RCC 7860 (cell line): ENCODE measurements at regions not wholly inside any gene's neighbourhood (a gene's known extent, or its start where the extent isn't known, plus 50 kb on each side); places are given as distances from the start of the nearest gene placed in this dataset.

ENCODE experiments used
- DNase-seq: peaks from one replicate; pipeline ENCODE4 v3.0.0-alpha.2; 2015; ENCODE audit warnings: low spot score
- FAIRE-seq: peaks from 2 replicates; lab custom pipeline; 2012; peaks lifted over from hg19 to GRCh38; lab: Jason Lieb, UNC

- FAIRE-seq: no peak
Measured at GRCh38 chr1:175865041-175865766, 121.8 kb upstream of the TNR start.

GRCh38 chr1:175864625-175865024 is 121.2 kb upstream of the TNR start:
- FAIRE-seq: no peak
- no peak for DNase-seq

More at GRCh38 chr1:175865041-175865766, 121.8 kb upstream of the TNR start:
- DNase-seq: no peak

GRCh38 chr1:175864183-175864582 is 120.8 kb upstream of the TNR start:
- DNase-seq: no peak
- no peak for FAIRE-seq

GRCh38 chr1:175863299-175864050 is 120.1 kb upstream of the TNR start:
- DNase-seq (no peak), FAIRE-seq (no peak)

- no peak for FAIRE-seq
- no peak for DNase-seq
Measured at GRCh38 chr1:175862408-175862807, 119.0 kb upstream of the TNR start.

DNA sequence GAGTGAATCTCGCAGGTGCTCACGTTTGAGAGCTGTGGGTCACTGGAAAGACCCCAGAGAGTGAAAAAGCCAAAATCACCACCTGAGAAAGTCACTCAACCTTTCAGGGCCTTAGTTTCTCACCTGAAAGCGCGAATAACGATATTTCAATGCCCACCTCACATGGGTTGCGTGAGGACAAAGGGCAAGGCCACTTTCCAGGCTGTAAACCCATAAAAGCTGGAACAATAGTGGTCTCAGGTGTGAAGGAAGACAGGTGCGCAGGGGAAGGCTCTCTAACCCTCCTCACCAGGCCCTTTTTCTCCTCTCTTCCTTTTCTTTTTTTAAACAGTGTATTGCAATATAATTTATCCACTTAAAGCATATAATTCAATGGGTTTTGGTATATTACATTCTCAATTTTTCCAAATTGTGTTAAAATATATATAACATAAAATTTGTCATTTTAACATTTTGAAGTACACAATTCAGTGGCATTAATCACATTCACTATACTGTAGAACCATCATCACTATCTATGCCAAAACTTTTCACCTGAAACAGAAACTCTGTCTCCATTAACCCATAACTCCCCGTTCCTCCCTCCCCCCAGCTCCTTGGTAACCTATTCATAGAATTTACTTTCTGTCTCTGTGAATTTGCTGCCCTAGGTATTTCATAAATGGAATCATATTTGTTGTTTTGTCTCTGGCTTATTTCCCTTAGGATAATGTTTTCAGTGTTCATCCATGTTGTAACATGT is 118.4 kb upstream of the TNR start:
- no peak for DNase-seq

DNA sequence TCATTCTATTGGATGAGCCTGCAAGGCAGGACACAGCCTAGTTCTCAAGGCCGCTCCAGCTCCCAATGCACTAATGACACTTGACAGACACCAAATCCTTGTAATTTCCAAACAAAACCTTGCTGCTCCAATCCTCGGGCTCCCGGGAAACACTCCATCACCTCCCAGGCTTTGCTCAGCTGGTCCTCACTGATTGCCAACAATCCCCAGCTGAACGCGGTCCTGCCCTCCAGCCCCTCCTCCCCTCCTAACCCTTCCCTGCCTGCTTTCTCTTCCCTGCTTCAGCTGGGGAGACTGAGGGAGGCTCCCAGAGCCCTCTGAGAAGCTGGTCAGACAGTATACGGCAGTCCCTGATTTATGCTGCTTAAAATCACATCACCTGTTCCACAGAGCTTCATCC is 114.4 kb upstream of the TNR start:
- DNase-seq (no peak), FAIRE-seq (no peak)

More for the DNA sequence above, 118.4 kb upstream of the TNR start:
- FAIRE-seq: no peak

DNA sequence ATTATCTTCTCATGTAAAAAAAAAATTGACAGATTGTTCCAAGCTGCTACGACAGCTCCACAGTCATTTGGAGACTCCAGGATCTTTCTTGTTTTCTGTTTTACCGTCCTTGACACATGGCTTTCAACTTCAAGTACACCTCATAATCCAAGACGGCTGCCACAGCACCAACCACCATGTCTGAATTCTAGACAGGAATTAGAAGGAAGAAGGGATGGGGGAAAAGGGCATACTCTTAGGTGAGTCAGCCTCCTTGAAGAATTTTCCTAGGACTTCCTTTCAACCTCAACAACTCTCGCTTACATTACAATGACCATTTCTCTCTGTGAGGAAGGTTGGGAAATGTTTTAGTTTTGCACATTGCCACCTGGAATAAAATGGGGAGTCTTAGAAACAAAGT is 110.3 kb upstream of the TNR start:
- no peak for DNase-seq
- FAIRE-seq: no peak

- no peak for DNase-seq
- FAIRE-seq: no peak
Measured at GRCh38 chr1:175851749-175852148, 108.4 kb upstream of the TNR start.

DNA sequence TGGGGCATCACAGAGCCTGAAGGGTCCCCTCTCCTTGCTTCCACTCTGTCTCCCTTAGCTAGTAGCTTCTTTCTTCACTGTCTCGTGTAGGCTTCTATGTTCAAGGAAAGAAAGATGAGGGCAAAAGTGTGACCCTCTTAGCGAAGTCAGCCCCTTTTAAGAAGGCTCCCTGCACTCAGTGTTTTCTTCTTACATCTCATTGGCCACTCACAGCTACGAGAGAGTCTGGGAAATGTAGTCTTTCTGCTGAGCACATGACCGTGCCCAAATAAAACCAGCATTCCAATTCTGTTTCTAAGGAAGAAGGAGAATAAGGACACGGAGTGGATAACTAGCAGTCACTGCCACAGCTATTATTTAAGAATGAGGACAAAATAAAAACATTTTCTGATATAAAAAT is 104.9 kb upstream of the TNR start:
- DNase-seq (no peak), FAIRE-seq (no peak)

- FAIRE-seq (no peak), DNase-seq (no peak)
Measured at GRCh38 chr1:175845985-175846384, 102.6 kb upstream of the TNR start.

- no peak for FAIRE-seq
- no peak for DNase-seq
Measured at GRCh38 chr1:175845338-175845737, 101.9 kb upstream of the TNR start.

DNA sequence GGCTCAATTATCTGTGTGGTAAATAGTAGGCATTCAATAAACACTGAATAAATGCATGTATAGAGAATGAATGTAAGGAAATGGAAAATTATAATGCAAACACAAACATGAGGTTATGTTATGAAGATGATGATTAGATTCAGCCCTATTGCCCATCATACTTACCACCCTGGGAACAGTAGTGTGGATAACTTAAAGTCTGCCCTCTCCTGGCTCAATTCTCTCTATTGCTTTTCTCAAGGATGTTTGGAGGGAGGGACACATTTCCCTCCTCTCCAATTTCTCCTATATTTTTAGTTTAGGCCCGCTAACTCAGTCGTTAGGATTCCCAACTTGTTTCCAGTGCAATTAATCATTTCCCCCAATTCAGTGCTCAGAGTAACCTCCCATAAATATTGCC is 101.5 kb upstream of the TNR start:
- FAIRE-seq (no peak), DNase-seq (no peak)

DNA sequence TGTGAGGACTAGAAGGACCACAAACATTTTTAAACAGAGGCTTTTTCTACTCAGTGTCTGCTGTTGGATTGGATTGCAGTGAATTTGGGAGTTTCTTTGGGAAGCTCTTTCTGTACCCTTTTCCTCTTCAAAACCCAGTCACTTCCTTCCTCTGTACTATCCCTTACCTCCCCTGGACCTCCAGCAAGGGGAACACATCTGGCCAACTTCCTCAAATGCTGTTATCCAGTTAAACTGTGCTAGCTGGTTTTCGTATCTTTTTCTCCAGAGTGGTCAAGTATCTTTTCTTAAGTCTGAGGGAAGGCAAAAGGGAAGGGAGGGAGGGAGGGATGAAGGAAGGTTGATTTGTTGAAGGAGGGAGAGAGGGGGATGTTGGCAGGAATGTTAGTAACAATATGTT is 99.2 kb upstream of the TNR start:
- DNase-seq (no peak), FAIRE-seq (no peak)

GRCh38 chr1:175841738-175842187 is 98.4 kb upstream of the TNR start:
- FAIRE-seq: no peak

GRCh38 chr1:175840787-175841186 is 97.4 kb upstream of the TNR start:
- FAIRE-seq: no peak
- DNase-seq: no peak

More at GRCh38 chr1:175841738-175842187, 98.4 kb upstream of the TNR start:
- no peak for DNase-seq

- DNase-seq (no peak), FAIRE-seq (no peak)
Measured at GRCh38 chr1:175839779-175840669, 96.6 kb upstream of the TNR start.

GRCh38 chr1:175834597-175834996 is 91.2 kb upstream of the TNR start:
- FAIRE-seq (no peak), DNase-seq (no peak)

DNA sequence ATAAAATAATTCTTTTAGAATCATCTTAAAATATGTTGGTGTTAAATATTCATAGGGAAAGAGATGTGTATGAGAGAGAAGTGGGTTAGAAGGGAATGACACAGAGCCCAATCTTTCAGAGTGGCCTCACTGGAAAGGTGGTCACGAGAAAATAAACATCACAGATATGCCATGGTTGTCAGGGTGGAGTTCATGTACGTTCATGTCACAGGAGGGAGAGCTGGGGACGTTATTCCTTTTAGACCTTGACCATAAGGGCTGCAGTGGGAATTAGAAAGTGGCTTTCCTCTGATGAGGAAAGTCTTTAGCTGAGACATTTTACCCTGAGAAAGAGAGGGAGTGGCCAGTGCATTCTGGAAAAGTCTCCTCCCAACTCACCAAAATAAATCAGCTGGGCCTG is 90.6 kb upstream of the TNR start:
- no peak for DNase-seq
- FAIRE-seq: no peak

DNA sequence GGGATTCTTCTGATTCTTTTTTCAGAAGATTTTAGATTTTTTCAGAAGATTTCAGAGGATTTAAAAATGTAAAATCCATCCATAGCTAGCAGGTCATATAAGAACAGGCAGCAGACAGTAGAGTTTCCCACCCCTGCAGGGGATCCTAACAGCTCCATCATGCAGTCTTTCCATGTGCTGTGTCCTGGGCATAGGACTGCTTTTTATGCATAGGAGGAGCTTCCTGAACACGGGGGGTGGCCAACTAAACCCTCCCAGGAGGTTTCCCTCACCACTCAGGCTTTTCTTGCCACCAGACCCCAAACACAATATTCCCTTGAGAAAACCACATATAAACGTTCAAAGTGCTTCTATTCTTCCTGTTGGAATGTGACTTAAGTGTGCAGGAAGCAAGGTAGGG is 90.1 kb upstream of the TNR start:
- no peak for DNase-seq
- no peak for FAIRE-seq

DNA sequence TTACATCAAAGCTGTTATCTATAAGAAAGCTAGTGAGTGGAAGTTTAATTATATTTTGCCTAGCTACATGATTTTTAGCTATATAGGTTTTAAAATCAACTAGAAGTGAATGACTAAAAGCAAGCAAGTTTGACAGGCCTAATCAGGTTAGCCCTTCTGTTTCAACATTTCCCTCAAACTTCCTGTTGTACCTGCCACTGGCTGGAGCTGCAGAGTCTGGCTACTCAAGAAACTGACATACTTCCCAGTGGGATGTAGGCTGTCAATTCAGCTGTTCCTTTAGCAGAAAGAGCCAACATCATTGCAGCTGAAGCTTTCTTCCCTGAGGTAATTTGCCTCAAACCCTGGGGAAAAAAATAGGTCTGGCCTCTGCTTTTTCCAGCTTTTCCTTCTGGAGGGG is 87.1 kb upstream of the TNR start:
- DNase-seq (no peak), FAIRE-seq (no peak)
